DMS79 (cell line): ENCODE measurements at regions not wholly inside any gene's neighbourhood (a gene's known extent, or its start where the extent isn't known, plus 50 kb on each side); places are given as distances from the start of the nearest gene placed in this dataset.

Experiments
- DNase-seq: peaks from one replicate; lab custom pipeline; 2025; lab: John Stamatoyannopoulos, UW

DNA sequence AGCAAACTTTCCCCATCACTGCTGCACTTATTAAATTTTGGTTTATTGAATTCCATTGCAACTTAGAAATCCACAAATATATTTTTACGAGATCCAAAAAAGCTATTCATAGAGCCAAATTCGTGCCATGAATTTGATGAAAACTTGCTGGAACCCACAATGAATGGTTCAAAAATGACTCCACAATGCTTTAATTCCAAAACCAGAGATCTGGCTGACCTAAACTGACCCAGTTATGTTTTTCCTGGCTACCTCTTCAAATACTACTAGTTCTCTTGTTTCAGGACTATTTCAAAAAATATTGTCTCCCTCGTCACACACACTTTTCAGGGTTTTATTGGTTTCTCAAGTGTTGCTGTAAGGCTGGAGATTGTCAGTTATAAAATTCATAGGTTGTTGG is 474.8 kb downstream of the PDGFC start:
- DNase-seq, result no peak

GRCh38 chr4:156495836-156496235 is 475.8 kb downstream of the PDGFC start:
- no peak for DNase-seq

GRCh38 chr4:156495091-156495490 is 476.5 kb downstream of the PDGFC start:
- DNase-seq, result no peak

- no peak for DNase-seq
Observed at GRCh38 chr4:156493858-156494257, 477.7 kb downstream of the PDGFC start.

GRCh38 chr4:156487107-156487506 is 484.5 kb downstream of the PDGFC start:
- no peak for DNase-seq

DNA sequence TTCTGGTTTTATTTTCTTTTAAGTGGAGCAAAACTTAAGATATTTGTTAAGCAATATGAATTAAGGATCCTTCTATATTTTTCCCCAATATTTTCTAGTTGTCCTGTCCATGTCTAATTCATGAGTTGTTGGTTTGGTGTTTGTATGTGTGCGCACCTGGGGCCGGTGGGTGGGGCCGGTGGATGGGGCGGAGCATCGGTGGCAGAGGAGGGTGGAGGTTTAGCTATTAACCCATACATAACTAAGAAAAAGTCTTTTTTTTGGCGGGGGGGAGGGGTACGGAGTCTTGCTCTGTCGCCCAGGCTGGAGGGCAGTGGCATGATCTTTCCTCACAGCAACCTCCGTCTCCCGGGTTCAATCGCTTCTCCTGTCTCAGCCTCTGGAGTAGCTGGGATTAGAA is 489.8 kb downstream of the PDGFC start:
- no peak for DNase-seq

DNA sequence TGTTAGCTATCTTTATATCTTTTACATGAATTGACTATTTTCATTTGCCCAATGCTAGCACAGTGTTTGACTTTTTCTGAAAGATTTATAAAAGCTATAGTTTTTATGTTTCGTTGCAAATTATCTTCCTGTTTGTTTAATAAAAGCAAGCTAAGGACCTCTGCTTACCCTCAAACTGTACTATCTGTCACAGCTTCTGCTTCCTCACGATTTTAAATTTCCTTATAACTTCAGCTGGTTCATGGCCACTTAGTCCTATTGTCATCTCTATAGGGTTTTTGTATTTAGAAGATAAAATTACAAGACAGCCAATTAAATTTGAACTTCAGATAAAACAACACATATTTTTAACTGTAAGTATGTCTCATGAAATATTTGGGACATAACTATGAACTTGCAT is 494.0 kb downstream of the PDGFC start:
- no peak for DNase-seq

DNA sequence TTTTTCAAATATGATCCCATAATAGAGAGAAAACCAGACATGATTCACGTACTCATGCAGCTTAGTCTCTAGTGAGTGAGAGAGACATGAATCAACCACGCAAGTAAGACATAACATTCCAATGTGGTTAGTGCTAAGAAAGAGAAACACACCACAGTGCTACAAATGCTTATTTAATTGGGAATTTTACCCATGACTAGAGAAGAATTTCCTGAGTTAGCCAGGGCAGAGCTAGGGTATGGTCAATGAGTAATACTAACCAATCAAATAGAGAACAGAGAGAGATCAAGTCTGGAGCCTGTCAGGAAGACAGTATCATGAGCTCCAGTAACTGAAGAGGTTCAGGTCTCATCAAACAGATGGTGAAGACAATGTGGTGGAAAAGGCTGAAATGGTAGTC is 495.2 kb downstream of the PDGFC start:
- DNase-seq, result no peak

DNA sequence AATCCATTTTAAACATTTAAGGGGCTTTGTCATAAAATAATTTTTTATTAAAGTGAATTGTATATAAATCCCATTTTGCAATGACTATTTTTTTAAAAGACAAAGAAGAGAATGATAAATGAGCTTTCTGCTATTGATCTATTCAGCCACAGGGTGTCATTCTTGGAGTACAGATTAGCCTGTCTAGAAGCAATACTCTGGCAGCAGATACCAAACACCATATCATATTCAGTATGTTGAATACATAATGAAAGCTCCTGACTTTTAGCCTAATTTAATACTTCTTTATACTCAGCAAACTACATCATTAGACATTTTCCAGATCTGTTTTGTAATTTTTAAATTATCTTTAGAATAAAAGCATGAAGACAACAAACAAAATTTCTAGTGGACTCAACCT is 496.3 kb downstream of the PDGFC start:
- no peak for DNase-seq

DNA sequence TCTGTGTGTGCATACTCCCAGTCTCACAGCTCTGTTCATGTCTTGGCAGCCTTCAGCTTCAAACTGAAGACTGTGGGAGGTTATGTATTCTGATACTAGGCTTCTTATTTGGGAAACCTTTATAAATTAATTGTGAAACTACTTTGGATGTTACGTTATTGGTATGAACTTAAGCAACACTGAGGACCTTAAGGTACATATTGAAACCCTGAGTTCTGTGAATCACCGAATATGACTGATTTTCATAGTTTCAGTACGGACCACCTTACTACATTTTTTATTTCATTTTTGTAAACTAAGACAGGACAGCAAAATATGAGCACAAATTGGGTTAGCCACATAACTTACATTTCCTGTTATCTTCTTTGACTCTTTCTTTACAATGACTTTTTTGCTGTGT is 498.4 kb downstream of the PDGFC start:
- no peak for DNase-seq

DNA sequence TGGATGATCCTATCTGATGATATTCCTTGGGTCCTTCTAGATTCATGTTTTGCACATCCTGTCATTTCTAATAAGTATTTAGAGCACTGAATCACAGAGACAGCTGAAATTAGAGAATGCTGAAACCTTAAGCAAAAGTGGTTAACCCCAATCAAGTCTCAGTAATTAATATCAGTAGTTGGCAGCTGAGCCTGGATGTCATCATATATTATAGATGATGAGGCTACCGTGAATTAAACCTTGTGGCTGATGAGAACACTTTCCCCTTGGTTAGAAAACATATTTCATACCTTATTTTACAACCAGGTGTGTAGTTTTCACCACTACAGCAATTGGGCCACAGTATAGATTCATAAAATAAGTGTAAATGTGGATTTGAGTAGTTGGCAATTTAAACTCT is 499.0 kb downstream of the PDGFC start:
- no peak for DNase-seq

- DNase-seq, result no peak
Observed at GRCh38 chr4:156459584-156459983, 505.9 kb upstream of the CTSO start.

DNA sequence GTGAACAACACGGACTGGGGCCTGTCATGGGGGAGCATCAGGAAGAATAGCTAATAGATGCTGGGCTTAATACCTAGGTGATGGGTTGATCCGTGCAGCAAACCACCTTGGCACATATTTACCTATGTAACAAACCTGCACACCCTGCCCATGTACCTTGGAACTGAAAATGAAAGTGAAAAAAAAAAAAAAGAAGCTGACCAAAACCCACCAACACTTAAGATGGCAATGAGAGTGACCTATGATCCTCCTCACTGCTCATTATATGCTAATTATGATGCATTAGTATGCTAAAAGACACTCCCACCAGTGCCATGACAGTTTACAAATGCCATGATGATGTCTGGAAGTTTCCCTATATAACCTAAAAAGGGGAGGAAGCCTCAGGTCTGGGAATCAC is 503.2 kb upstream of the CTSO start:
- DNase-seq, result no peak

GRCh38 chr4:156443488-156443887 is 489.8 kb upstream of the CTSO start:
- DNase-seq, result no peak

GRCh38 chr4:156442912-156443311 is 489.2 kb upstream of the CTSO start:
- no peak for DNase-seq

- no peak for DNase-seq
Observed at GRCh38 chr4:156439576-156440200, 486.0 kb upstream of the CTSO start.

GRCh38 chr4:156437666-156438065 is 484.0 kb upstream of the CTSO start:
- DNase-seq, result no peak

DNA sequence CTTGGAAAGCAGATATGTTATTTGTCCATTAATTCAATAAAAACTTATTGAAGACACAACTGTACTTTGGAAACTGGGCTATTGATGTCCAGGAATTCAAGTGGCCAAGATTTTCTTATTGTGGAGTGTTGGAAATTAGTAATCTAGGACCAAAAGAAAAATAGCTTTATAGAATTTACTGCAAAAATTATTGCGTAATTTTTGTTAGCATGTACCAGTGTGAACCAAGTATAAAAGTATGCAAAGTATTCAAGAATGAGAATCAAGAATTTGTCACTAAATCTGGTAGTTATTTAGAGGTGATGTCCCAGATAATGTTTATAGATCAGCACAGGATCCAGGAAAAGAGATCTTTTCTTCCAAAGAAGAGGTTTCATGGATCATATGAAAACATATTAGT is 468.9 kb upstream of the CTSO start:
- no peak for DNase-seq

DNA sequence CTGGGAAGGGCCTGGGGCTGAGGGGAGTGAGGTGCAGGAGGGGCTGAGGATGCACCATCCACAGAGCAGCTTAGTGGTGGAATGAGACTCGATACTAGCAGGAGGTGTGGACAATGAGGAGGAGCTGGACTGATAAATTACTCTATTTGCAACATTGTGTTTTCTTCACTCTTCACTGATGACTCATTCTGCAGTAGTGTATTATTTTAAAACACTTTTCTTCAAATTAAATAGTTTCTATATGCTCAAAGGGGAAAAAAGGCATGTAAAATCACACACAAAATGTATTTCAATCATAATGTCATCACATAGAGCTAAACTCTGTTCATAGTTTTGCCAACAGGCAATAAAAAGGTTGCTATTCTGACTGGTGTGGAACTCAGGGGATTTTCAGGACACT is 467.0 kb upstream of the CTSO start:
- no peak for DNase-seq

- DNase-seq, result no peak
Observed at GRCh38 chr4:156419080-156419685, 465.5 kb upstream of the CTSO start.

DNA sequence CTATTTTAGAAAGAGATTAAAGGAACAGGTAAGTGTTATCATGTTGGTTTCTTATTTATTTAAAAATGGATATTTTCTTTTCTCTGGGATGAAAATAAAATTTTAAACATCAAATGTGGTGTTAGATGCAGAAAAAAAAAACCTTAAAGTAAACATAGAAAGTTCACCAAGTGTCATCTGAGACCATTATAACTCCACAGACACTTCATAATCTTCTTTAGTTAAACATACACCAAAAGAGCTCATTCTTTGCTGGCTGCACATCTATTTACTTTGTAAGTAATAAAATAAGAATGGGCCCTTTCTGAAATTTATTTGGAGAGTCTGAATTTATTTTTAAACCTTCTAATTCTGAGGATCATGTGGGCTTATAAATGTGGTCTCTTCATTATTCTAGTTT is 460.7 kb upstream of the CTSO start:
- no peak for DNase-seq

DNA sequence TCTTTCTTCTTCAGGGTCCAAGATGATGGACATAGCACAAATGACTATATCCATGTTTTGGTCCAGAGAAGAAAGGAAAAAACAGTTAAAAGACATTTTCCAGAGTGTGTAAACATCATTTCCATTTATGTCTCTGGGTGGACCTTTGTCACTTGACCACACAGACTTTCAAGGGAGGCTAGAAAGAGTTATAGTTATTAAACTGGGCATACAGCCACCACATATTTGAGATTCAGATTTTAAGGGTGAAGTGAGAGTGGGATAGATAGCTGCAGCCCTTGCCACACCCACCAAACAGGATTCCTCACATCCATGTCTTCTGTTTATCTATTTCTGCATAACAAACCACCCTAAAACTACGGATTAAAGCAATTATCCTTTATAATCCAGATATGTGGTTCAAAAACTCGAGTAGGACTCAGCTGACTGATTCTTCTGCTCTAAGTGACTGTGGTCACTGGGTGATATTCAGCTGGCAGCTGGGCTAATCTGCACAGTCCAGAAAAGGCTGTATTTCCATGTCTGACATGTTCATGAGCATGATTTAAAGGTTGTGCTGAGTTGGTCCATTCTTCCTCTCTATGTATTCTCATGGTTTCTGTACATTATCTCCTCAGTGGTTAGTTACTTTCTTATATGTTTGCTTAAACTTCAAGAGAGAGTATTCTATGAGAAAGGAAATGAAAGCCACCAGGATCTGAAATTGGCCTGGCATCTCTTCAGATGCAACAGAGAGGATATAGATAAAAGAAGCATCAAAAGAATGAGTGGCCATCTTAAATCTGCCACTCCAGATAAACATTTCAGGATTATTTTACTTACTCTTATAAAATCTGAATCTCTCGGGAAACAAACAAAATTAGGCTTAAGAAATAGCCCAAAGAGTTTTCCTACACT is 459.8 kb upstream of the CTSO start:
- no peak for DNase-seq

DNA sequence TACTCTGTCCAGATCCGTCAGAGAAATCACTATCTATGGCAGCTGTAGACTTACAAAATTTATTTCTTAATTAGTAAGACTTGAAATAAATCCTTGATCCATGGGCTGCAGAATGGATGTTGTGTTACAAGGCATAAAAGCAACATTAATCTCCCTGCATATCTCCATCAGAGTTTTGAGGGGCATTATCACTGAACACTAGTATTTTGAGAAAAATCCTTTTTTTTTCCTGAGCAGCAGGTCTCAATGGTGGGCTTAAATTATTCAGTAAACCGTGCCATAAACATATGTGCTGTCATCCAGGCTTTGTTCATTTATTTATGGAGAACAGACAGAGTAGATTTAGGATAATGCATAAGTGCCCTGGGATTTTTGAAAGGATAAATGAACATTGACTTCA is 457.9 kb upstream of the CTSO start:
- no peak for DNase-seq
